ENCODE measurements at regions not wholly inside any gene's neighbourhood (a gene's known extent, or its start where the extent isn't known, plus 50 kb on each side); places are given as distances from the start of the nearest gene placed in this dataset.

DNA sequence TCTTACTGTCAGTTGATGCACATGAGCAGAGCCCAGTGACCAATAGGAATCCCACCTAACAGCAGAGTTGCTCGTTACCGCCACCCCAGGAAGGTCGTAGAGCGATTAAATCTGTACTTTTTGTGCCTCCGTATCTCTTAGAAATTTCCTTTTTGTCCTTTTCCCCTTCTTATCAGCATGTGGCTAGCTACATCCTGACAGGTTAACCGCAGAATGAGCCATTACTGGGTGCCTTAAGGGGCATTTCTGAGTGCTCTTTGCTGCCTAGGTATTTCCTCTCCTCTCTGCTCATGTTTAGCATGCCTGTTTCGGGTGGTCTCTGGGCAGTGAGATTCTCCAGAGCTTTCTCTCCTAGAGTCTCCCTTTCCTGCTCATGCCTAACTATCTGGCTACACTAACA is 530.5 kb downstream of the FAM133A start:
- Histone ChIP-seq H3K36me3 (no peaks in the 10 kb centered on the region), H3K9me3 (no peaks in the 10 kb centered on the region), H3K4me3 (no peak overlapping the region), H3K27ac (no peak overlapping the region), H3K4me1 (no peaks in the 10 kb centered on the region), H3K27me3 (no peaks in the 10 kb centered on the region)
- TF ChIP-seq, protein P1, sequence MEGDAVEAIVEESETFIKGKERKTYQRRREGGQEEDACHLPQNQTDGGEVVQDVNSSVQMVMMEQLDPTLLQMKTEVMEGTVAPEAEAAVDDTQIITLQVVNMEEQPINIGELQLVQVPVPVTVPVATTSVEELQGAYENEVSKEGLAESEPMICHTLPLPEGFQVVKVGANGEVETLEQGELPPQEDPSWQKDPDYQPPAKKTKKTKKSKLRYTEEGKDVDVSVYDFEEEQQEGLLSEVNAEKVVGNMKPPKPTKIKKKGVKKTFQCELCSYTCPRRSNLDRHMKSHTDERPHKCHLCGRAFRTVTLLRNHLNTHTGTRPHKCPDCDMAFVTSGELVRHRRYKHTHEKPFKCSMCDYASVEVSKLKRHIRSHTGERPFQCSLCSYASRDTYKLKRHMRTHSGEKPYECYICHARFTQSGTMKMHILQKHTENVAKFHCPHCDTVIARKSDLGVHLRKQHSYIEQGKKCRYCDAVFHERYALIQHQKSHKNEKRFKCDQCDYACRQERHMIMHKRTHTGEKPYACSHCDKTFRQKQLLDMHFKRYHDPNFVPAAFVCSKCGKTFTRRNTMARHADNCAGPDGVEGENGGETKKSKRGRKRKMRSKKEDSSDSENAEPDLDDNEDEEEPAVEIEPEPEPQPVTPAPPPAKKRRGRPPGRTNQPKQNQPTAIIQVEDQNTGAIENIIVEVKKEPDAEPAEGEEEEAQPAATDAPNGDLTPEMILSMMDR (IDR thresholded peaks at IDR 0.05) = no peak
- DNase-seq (no peak), ATAC-seq (no peak)
- intact Hi-C loops (cut with DNase I) = no loop called here

GRCh38 chrX:94216738-94217137 is 542.7 kb downstream of the FAM133A start:
- intact Hi-C loops (cut with DNase I) = no loop called here
- Histone ChIP-seq H3K4me3 (no peak overlapping the region), H3K27me3 (peaks cover 0 to 3% of the 10 kb centered on the region in 2 donors), H3K9me3 (no peaks in the 10 kb centered on the region), H3K4me1 (no peaks in the 10 kb centered on the region), H3K27ac (no peak overlapping the region), H3K36me3 (no peaks in the 10 kb centered on the region)
- no peak for ATAC-seq
- TF ChIP-seq, protein P1 (IDR thresholded peaks at IDR 0.05) = no peak
- DNase-seq = no peak

- Histone ChIP-seq H3K27ac (no peak overlapping the region), H3K4me1 (no peaks in the 10 kb centered on the region), H3K27me3 (no peaks in the 10 kb centered on the region), H3K9me3 (no peaks in the 10 kb centered on the region), H3K4me3 (no peak overlapping the region), H3K36me3 (no peaks in the 10 kb centered on the region)
- intact Hi-C loops (cut with DNase I) = no loop called here
- TF ChIP-seq, protein P1 (IDR thresholded peaks at IDR 0.05) = no peak
- ATAC-seq (no peak), DNase-seq (no peak)
Observed at GRCh38 chrX:94252211-94252610, 578.2 kb downstream of the FAM133A start.

GRCh38 chrX:94256396-94256795 is 582.4 kb downstream of the FAM133A start:
- Histone ChIP-seq H3K27me3 (no peaks in the 10 kb centered on the region), H3K9me3 (no peaks in the 10 kb centered on the region), H3K4me1 (no peaks in the 10 kb centered on the region), H3K36me3 (no peaks in the 10 kb centered on the region), H3K27ac (no peak overlapping the region), H3K4me3 (no peak overlapping the region)
- ATAC-seq (no peak), DNase-seq (no peak)
- intact Hi-C loops (cut with DNase I) = no loop called here
- TF ChIP-seq, protein P1 (IDR thresholded peaks at IDR 0.05) = no peak

- no peak overlapping the region for H3K4me3 ChIP-seq
- H3K27me3 ChIP-seq = no peaks in the 10 kb centered on the region
- H3K27ac ChIP-seq = no peak overlapping the region
- TF ChIP-seq, protein P1 (IDR thresholded peaks at IDR 0.05) = no peak
- no peak for ATAC-seq
- DNase-seq = no peak
- no peaks in the 10 kb centered on the region for H3K9me3 ChIP-seq
- no peaks in the 10 kb centered on the region for H3K36me3 ChIP-seq
- H3K4me1 ChIP-seq = no peaks in the 10 kb centered on the region
- intact Hi-C loops (cut with DNase I) = no loop called here
Observed at GRCh38 chrX:94265323-94265722, 591.3 kb downstream of the FAM133A start.

Measured in left lung (tissue), 4 donors.